Spleen (tissue), 11 donors: ENCODE measurements at regions not wholly inside any gene's neighbourhood (a gene's known extent, or its start where the extent isn't known, plus 50 kb on each side); places are given as distances from the start of the nearest gene placed in this dataset.
"Not testable (repeated sequence)": the region's sequence is repeated elsewhere in the genome, so short reads cannot be mapped to it uniquely, and the experiment has no call there.

ENCODE experiments used
- DNase-seq: peaks from one replicate; pipeline ENCODE4 v3.0.0-alpha.2; 2020
- H3K27ac ChIP-seq, 8 donors: fragments of 200-600 bp; sonication (generic) in 7 of 8; 1 replicate in 4 of 8; 2 replicates in 4 of 8; pipeline versions ENCODE4 v1.5.0 to v1.8.0; 2016 to 2021; ENCODE audit warnings: inconsistent platforms in 4 of 8, mild to moderate bottlenecking in 4 of 8, moderate library complexity in 1 of 8
- H3K27me3 ChIP-seq, 7 donors: fragments of 200-600 bp; sonication (generic) in 6 of 7; replicated peaks in 1 of 7; 1 replicate in 4 of 7; 2 replicates in 3 of 7; pipeline versions ENCODE4 v1.5.0 to v1.8.0; 2016 to 2021; ENCODE audit warnings: inconsistent platforms in 3 of 7, mild to moderate bottlenecking in 1 of 7
- H3K36me3 ChIP-seq, 6 donors: fragments of 200-600 bp; sonication (generic) in 5 of 6; 1 replicate in 4 of 6; 2 replicates in 2 of 6; pipeline versions ENCODE4 v1.5.0 to v1.8.0; 2016 to 2021; ENCODE audit warnings: inconsistent platforms in 2 of 6
- H3K4me1 ChIP-seq, 6 donors: fragments of 200-600 bp; sonication (generic) in 5 of 6; 1 replicate in 3 of 6; 2 replicates in 3 of 6; pipeline versions ENCODE4 v1.5.0 to v1.8.0; 2016 to 2021; ENCODE audit warnings: inconsistent platforms in 3 of 6
- H3K4me3 ChIP-seq, 8 donors: fragments of 200-600 bp; sonication (generic) in 7 of 8; 1 replicate in 4 of 8; 2 replicates in 4 of 8; pipeline versions ENCODE4 v1.5.0 to v1.8.0; 2016 to 2021; ENCODE audit warnings: inconsistent platforms in 4 of 8, mild to moderate bottlenecking in 4 of 8, moderate library complexity in 2 of 8
- H3K9me3 ChIP-seq, 8 donors: fragments of 200-600 bp; sonication (generic) in 7 of 8; 1 replicate in 4 of 8; 2 replicates in 4 of 8; pipeline versions ENCODE4 v1.5.0 to v1.8.0; 2016 to 2021; ENCODE audit warnings: inconsistent platforms in 4 of 8
- POLR2A ChIP-seq, 3 donors: fragments of 450-650 bp; IDR thresholded peaks; one replicate each; pipeline ENCODE4 v1.5.1; 2017; ENCODE audit warnings: antibody characterized with exemption in 3 of 3, mild to moderate bottlenecking in 1 of 3
- POLR2AphosphoS5 ChIP-seq, 3 donors: sonication (generic); formaldehyde crosslinking; IDR thresholded peaks; one replicate each; pipeline ENCODE4 v1.5.1; 2017; ENCODE audit warnings: antibody characterized with exemption in 3 of 3
- WGBS, 5 donors: extraction: QIAGEN DNeasy Blood & Tissue Kit in 3 of 5; methylation state at CpG; one replicate each; pipeline versions ENCODE4 v1.1.5 to v1.1.7; 2013 to 2018; 5-methylcytosine and 5-hydroxymethylcytosine counted together
- intact Hi-C: fragments of 100-400 bp; cut with DNase I; formaldehyde crosslinking; loops from one replicate; pipeline ENCODE4 v1.15.0; 2023; ENCODE audit warnings: low total_unique reads
- TF ChIP-seq, protein P1 (sequence below), 11 experiments: fragments of 200-600 bp in 7 of 11; fragments of 450-650 bp in 4 of 11; sonication (generic) in 4 of 11; IDR thresholded peaks in 8 of 11; conservative IDR thresholded peaks in 3 of 11; 1 replicate in 7 of 11; 2 replicates in 4 of 11; pipeline versions ENCODE4 v1.4.0 to v1.8.0; 2016 to 2021; ENCODE audit warnings: antibody characterized with exemption in 11 of 11, inconsistent platforms in 4 of 11, mild to moderate bottlenecking in 1 of 11
- donor health status: healthy with polysubstance abuse.
- donor health status: DM: no; HTN: no; CAD: no; lungs with moderate emphysema.
- donor health status: DM: no; HTN: no; CAD: no.
- donor health status: Bipolar disorder and iron deficiency.
- donor health status: healthy.
- donor health status: DM: no; HTN: no; CAD: no.
- donor health status: DM: yes; HTN: yes; CAD: no.

DNA sequence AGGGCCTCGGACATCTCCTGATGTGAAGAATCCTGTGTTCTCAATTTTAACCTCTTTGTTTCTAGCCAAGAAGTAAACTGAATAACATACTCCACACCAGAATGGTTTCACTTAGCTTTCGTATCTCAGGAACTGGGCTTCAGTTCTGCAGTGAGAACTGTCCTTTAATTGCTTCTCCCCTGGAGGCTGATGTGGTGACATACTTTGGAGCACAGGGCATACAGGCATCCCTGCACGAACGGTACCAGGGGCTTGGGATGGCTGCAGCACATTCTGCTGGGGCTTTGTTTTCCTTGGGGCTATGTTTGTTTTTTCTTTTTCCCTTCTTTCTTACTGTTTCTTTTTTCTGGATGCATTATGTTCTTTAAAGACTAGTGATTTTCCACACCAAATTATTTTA lies 230.5 kb downstream of the TM9SF2 start:
- DNase-seq, result peak; percentile 24
- TF ChIP-seq POLR2AphosphoS5 (IDR thresholded peaks at IDR 0.05) (no peak), POLR2A (IDR thresholded peaks at IDR 0.05) (no peak)
- TF ChIP-seq, protein P1, sequence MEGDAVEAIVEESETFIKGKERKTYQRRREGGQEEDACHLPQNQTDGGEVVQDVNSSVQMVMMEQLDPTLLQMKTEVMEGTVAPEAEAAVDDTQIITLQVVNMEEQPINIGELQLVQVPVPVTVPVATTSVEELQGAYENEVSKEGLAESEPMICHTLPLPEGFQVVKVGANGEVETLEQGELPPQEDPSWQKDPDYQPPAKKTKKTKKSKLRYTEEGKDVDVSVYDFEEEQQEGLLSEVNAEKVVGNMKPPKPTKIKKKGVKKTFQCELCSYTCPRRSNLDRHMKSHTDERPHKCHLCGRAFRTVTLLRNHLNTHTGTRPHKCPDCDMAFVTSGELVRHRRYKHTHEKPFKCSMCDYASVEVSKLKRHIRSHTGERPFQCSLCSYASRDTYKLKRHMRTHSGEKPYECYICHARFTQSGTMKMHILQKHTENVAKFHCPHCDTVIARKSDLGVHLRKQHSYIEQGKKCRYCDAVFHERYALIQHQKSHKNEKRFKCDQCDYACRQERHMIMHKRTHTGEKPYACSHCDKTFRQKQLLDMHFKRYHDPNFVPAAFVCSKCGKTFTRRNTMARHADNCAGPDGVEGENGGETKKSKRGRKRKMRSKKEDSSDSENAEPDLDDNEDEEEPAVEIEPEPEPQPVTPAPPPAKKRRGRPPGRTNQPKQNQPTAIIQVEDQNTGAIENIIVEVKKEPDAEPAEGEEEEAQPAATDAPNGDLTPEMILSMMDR (IDR thresholded peaks at IDR 0.05 in 8 of 11, conservative IDR thresholded peaks at IDR 0.05 in 3 of 11), result no peak
- Histone ChIP-seq H3K27ac (no peak overlapping the region), H3K4me1 (no peaks in the 10 kb centered on the region), H3K27me3 (no peaks in the 10 kb centered on the region), H3K36me3 (no peaks in the 10 kb centered on the region), H3K4me3 (no peak overlapping the region), H3K9me3 (no peaks in the 10 kb centered on the region)
- 77 to 95% (median 86%) methylated on average over 4 of the region's 4 CpGs for WGBS, 5 donors
- intact Hi-C loops, result no loop called here

DNA sequence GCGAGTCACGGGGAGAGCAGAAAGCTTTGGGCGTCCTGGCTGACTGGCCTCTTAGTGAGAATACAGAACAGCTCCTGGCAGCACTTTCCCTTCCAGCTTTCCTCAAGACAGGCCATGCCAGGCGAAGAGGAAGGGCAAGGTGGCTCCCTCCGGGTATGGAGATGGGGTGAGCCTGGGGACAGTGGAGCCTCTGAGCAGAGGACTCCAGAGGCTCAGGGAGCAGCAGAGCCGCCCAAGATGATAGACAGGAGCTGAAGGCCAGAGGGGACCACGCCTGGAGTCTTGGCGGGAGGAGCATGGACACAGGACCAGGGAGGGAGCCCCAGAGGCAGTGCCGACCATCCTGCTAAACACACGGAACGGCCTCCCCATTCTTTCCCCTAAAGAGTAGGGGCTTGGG lies 229.1 kb downstream of the TM9SF2 start:
- Histone ChIP-seq H3K27ac (no peak overlapping the region), H3K36me3 (no peaks in the 10 kb centered on the region), H3K27me3 (no peaks in the 10 kb centered on the region), H3K4me3 (no peak overlapping the region), H3K4me1 (no peaks in the 10 kb centered on the region), H3K9me3 (no peaks in the 10 kb centered on the region)
- TF ChIP-seq POLR2A (IDR thresholded peaks at IDR 0.05) (no peak), POLR2AphosphoS5 (IDR thresholded peaks at IDR 0.05) (no peak)
- TF ChIP-seq, protein P1 (IDR thresholded peaks at IDR 0.05 in 8 of 11, conservative IDR thresholded peaks at IDR 0.05 in 3 of 11), result no peak
- intact Hi-C loops, result no loop called here
- 93 to 96% (median 95%) methylated on average over 8 to 11 of the region's 11 CpGs for WGBS, 5 donors
- DNase-seq, result peak; percentile 65

- no peak for TF ChIP-seq POLR2AphosphoS5 (IDR thresholded peaks at IDR 0.05)
- TF ChIP-seq, protein P1 (IDR thresholded peaks at IDR 0.05 in 8 of 11, conservative IDR thresholded peaks at IDR 0.05 in 3 of 11), result no peak
- TF ChIP-seq POLR2A (IDR thresholded peaks at IDR 0.05), result no peak
- no peak overlapping the region for H3K27ac ChIP-seq
- no peak overlapping the region for H3K4me3 ChIP-seq
- WGBS, 5 donors, result 83 to 98% (median 94%) methylated on average over 10 to 16 of the region's 16 CpGs
- H3K9me3 ChIP-seq, result no peaks in the 10 kb centered on the region
- H3K36me3 ChIP-seq, result no peaks in the 10 kb centered on the region
- H3K27me3 ChIP-seq, result no peaks in the 10 kb centered on the region
- intact Hi-C loops, result no loop called here
- H3K4me1 ChIP-seq, result no peaks in the 10 kb centered on the region
- peak; percentile 41 for DNase-seq
These were observed 228.5 kb downstream of the TM9SF2 start for GRCh38 chr13:99729745-99730144.

GRCh38 chr13:99727651-99728050 lies 226.4 kb downstream of the TM9SF2 start:
- H3K9me3 ChIP-seq, intact Hi-C loops, H3K4me1 ChIP-seq, H3K27ac ChIP-seq, H3K27me3 ChIP-seq, H3K36me3 ChIP-seq, H3K4me3 ChIP-seq: not testable (repeated sequence)
- 89 to 97% (median 92%) methylated on average over 6 of the region's 6 CpGs for WGBS, 5 donors
- peak; percentile 1 for DNase-seq

GRCh38 chr13:99726282-99726894 lies 225.1 kb downstream of the TM9SF2 start:
- Histone ChIP-seq H3K9me3 (no peaks in the 10 kb centered on the region), H3K36me3 (no peaks in the 10 kb centered on the region), H3K27ac (no peak overlapping the region), H3K4me3 (no peak overlapping the region), H3K4me1 (no peaks in the 10 kb centered on the region), H3K27me3 (no peaks in the 10 kb centered on the region)
- DNase-seq, result peak; percentile 15
- TF ChIP-seq POLR2AphosphoS5 (IDR thresholded peaks at IDR 0.05), result no peak
- TF ChIP-seq, protein P1 (IDR thresholded peaks at IDR 0.05 in 8 of 11, conservative IDR thresholded peaks at IDR 0.05 in 3 of 11), result no peak
- TF ChIP-seq POLR2A (IDR thresholded peaks at IDR 0.05), result no peak
- intact Hi-C loops, result no loop called here
- WGBS, 5 donors, result 89 to 93% (median 90%) methylated on average over 10 of the region's 10 CpGs
